H9 (cell line): ENCODE measurements at regions not wholly inside any gene's neighbourhood (a gene's known extent, or its start where the extent isn't known, plus 50 kb on each side); places are given as distances from the start of the nearest gene placed in this dataset.

Experiments used
- DNase-seq: peaks from one replicate; pipeline ENCODE4 v3.0.0-alpha.2; 2017
- H2AFZ ChIP-seq: one replicate; pipeline ENCODE4 v1.6.1; 2013; ENCODE audit warnings: mild to moderate bottlenecking, low read length, control low read depth, moderate library complexity
- H2AK5ac ChIP-seq: 2 replicates; pipeline ENCODE4 v1.6.1; 2013; ENCODE audit warnings: low read length, control low read depth, mixed read lengths; ENCODE audit not compliant: insufficient read length
- H2BK120ac ChIP-seq: one replicate; pipeline ENCODE4 v1.6.1; 2013; ENCODE audit warnings: low read depth, mild to moderate bottlenecking, low read length, control low read depth, inconsistent platforms; ENCODE audit not compliant: poor library complexity, severe bottlenecking
- H2BK12ac ChIP-seq: 2 replicates; pipeline ENCODE4 v1.6.1; 2013; ENCODE audit warnings: low read length, control low read depth, mixed read lengths, low read depth; ENCODE audit not compliant: insufficient read length
- H2BK15ac ChIP-seq: 2 replicates; pipeline ENCODE4 v1.6.1; 2013; ENCODE audit warnings: low read depth, low read length, control low read depth
- H2BK20ac ChIP-seq: one replicate; pipeline ENCODE4 v1.6.1; 2013; ENCODE audit warnings: low read depth, mild to moderate bottlenecking, low read length, control low read depth, inconsistent platforms; ENCODE audit not compliant: poor library complexity, severe bottlenecking
- H2BK5ac ChIP-seq: 2 replicates; pipeline ENCODE4 v1.6.1; 2013; ENCODE audit warnings: low read length, control low read depth, mixed read lengths; ENCODE audit not compliant: insufficient read length
- H3K14ac ChIP-seq: 2 replicates; pipeline ENCODE4 v1.6.1; 2013; ENCODE audit warnings: low read length, control low read depth; ENCODE audit not compliant: insufficient read depth
- H3K18ac ChIP-seq: 2 replicates; pipeline ENCODE4 v1.6.1; 2013; ENCODE audit warnings: low read depth, mild to moderate bottlenecking, mixed read lengths, low read length, control low read depth; ENCODE audit not compliant: insufficient read length
- H3K23ac ChIP-seq: 2 replicates; pipeline ENCODE4 v1.6.1; 2013; ENCODE audit warnings: low read length, control low read depth, mixed read lengths, low read depth; ENCODE audit not compliant: insufficient read length
- H3K23me2 ChIP-seq: 2 replicates; pipeline ENCODE4 v1.6.1; 2013; ENCODE audit warnings: low read depth, mild to moderate bottlenecking, mixed read lengths, low read length, control low read depth; ENCODE audit not compliant: insufficient read length, poor library complexity, severe bottlenecking
- H3K27ac ChIP-seq: 2 replicates; pipeline ENCODE4 v1.5.1; 2013; ENCODE audit warnings: low read length, control low read depth, mixed read lengths, low read depth; ENCODE audit not compliant: insufficient read length
- H3K27me3 ChIP-seq: 2 replicates; pipeline ENCODE4 v1.6.1; 2013; ENCODE audit warnings: low read length, control low read depth, inconsistent platforms; ENCODE audit not compliant: insufficient read depth
- H3K4ac ChIP-seq: 2 replicates; pipeline ENCODE4 v1.6.1; 2013; ENCODE audit warnings: low read depth, mild to moderate bottlenecking, control low read depth, inconsistent platforms, low read length, moderate library complexity
- H3K4me1 ChIP-seq: 2 replicates; pipeline ENCODE4 v1.6.1; 2013; ENCODE audit warnings: low read length, control low read depth, inconsistent platforms; ENCODE audit not compliant: insufficient read depth
- H3K4me2 ChIP-seq: 2 replicates; pipeline ENCODE4 v1.6.1; 2013; ENCODE audit warnings: low read length, control low read depth, mixed read lengths; ENCODE audit not compliant: insufficient read length, insufficient read depth
- H3K56ac ChIP-seq: 2 replicates; pipeline ENCODE4 v1.6.1; 2013; ENCODE audit warnings: low read depth, mild to moderate bottlenecking, mixed read lengths, low read length, control low read depth; ENCODE audit not compliant: insufficient read length
- H3K79me1 ChIP-seq: 2 replicates; pipeline ENCODE4 v1.6.1; 2013; ENCODE audit warnings: low read depth, mild to moderate bottlenecking, moderate library complexity, low read length, control low read depth, inconsistent platforms; ENCODE audit not compliant: insufficient read depth, poor library complexity, severe bottlenecking
- H3K79me2 ChIP-seq: 2 replicates; pipeline ENCODE4 v1.6.1; 2013; ENCODE audit warnings: low read length, control low read depth, inconsistent platforms; ENCODE audit not compliant: insufficient read depth
- H3K9ac ChIP-seq: 2 replicates; pipeline ENCODE4 v1.6.1; 2013; ENCODE audit warnings: low read length, control low read depth, mixed read lengths; ENCODE audit not compliant: insufficient read length; ENCODE audit errors: extremely low read depth
- H3K9me3 ChIP-seq: one replicate; pipeline ENCODE4 v1.6.1; 2013; ENCODE audit warnings: low read depth, low read length, inconsistent platforms; ENCODE audit not compliant: control insufficient read depth
- H3T11ph ChIP-seq: one replicate; pipeline ENCODE4 v1.6.1; 2013; ENCODE audit warnings: mild to moderate bottlenecking, low read length, control low read depth, inconsistent platforms
- H4K20me1 ChIP-seq: one replicate; pipeline ENCODE4 v1.6.1; 2013; ENCODE audit not compliant: control insufficient read depth, insufficient read length, insufficient read depth
- H4K5ac ChIP-seq: 2 replicates; pipeline ENCODE4 v1.6.1; 2013; ENCODE audit warnings: low read depth, mild to moderate bottlenecking, mixed read lengths, low read length, control low read depth; ENCODE audit not compliant: insufficient read length
- H4K8ac ChIP-seq: replicated peaks from 2 replicates; pipeline ENCODE4 v1.6.1; 2013; ENCODE audit warnings: low read length, control low read depth, mixed read lengths, low read depth; ENCODE audit not compliant: insufficient read length
- H4K91ac ChIP-seq: 2 replicates; pipeline ENCODE4 v1.6.1; 2013; ENCODE audit warnings: low read depth, mild to moderate bottlenecking, moderate library complexity, mixed read lengths, low read length, control low read depth; ENCODE audit not compliant: insufficient read length
- H3K27ac Mint-ChIP-seq, 3 experiments: 2 replicates in 2 of 3; 3 replicates in 1 of 3; pipeline ENCODE4 v1.8.0; 2020 to 2021; ENCODE audit warnings: mixed read lengths in 3 of 3, mild to moderate bottlenecking in 1 of 3, moderate library complexity in 1 of 3
- H3K27me3 Mint-ChIP-seq: 2 replicates; pipeline ENCODE4 v1.8.0; 2021; ENCODE audit warnings: low read depth, mild to moderate bottlenecking, moderate library complexity, mixed read lengths
- H3K36me3 Mint-ChIP-seq, 3 experiments: 2 replicates in 2 of 3; 3 replicates in 1 of 3; pipeline ENCODE4 v1.8.0; 2020 to 2021; ENCODE audit warnings: low read depth in 3 of 3, mixed read lengths in 3 of 3; ENCODE audit not compliant: insufficient read depth in 1 of 3
- H3K4me1 Mint-ChIP-seq, 2 experiments: 2 replicates each; pipeline ENCODE4 v1.8.0; 2020; ENCODE audit warnings: mixed read lengths in 2 of 2
- H3K4me3 Mint-ChIP-seq, 2 experiments: 2 replicates in 1 of 2; 3 replicates in 1 of 2; pipeline ENCODE4 v1.8.0; 2020 to 2021; ENCODE audit warnings: mild to moderate bottlenecking in 2 of 2, mixed read lengths in 2 of 2, moderate library complexity in 1 of 2
- H3K9me3 Mint-ChIP-seq, 2 experiments: 2 replicates in 1 of 2; 3 replicates in 1 of 2; pipeline ENCODE4 v1.8.0; 2020; ENCODE audit warnings: mild to moderate bottlenecking in 2 of 2, mixed read lengths in 2 of 2, moderate library complexity in 1 of 2
- CTCF ChIP-seq: fragments of 200-600 bp; sonication (generic); conservative IDR thresholded peaks from 3 replicates; pipeline ENCODE4 v1.8.0; 2021; ENCODE audit warnings: antibody characterized with exemption, mild to moderate bottlenecking
- WGBS: extraction: QIAGEN DNeasy Blood & Tissue Kit; methylation state at CpG from one replicate; pipeline ENCODE4 v1.1.7; 2013; ENCODE audit warnings: missing lambda C conversion rate, low lambda C conversion rate, mixed read lengths; ENCODE audit not compliant: insufficient read length; ENCODE audit errors: extremely low coverage; 5-methylcytosine and 5-hydroxymethylcytosine counted together

GRCh38 chr3:135324301-135324700 lies 529.2 kb downstream of the EPHB1 start:
- Histone ChIP-seq H2BK15ac (no peak overlapping the region), H3K18ac (no peak overlapping the region)
- no CpG with 5 or more reads among the region's 5 CpGs for WGBS

More at GRCh38 chr3:135324301-135324700, 529.2 kb downstream of the EPHB1 start:
- Histone ChIP-seq H2BK120ac (no peak overlapping the region), H4K8ac (no peak overlapping the region), H3K14ac (no peak overlapping the region), H3K4me1 (no peaks in the 10 kb centered on the region), H4K20me1 (no peaks in the 10 kb centered on the region), H3K23me2 (no peaks in the 10 kb centered on the region), H3K23ac (no peak overlapping the region), H2AK5ac (no peak overlapping the region), H4K91ac (no peak overlapping the region), H3K79me1 (no peaks in the 10 kb centered on the region), H2AFZ (no peak overlapping the region), H3K27ac (no peak overlapping the region), H3K79me2 (no peaks in the 10 kb centered on the region), H3T11ph (no peak overlapping the region), H3K9ac (no peak overlapping the region), H3K4me2 (no peak overlapping the region), H2BK20ac (no peak overlapping the region), H3K9me3 (no peaks in the 10 kb centered on the region), H2BK5ac (no peak overlapping the region), H3K27me3 (no peaks in the 10 kb centered on the region), H3K56ac (no peak overlapping the region), H2BK12ac (no peak overlapping the region), H3K4ac (no peak overlapping the region), H4K5ac (no peak overlapping the region)
- Mint-ChIP-seq H3K9me3 (no peaks in the 10 kb centered on the region), H3K27me3 (no peaks in the 10 kb centered on the region; the same call in 1 of the 2 replicates), H3K4me3 (no peak overlapping the region), H3K4me1 (peaks cover 5 to 6% of the 10 kb centered on the region in 2 experiments; a peak in 2 of 4 replicates), H3K36me3 (no peaks in the 10 kb centered on the region), H3K27ac (no peak overlapping the region)
- DNase-seq = no peak
- no peak for TF ChIP-seq CTCF
